GM19025 (cell line): ENCODE measurements at regions not wholly inside any gene's neighbourhood (a gene's known extent, or its start where the extent isn't known, plus 50 kb on each side); places are given as distances from the start of the nearest gene placed in this dataset.

Experiments
- ATAC-seq: cut with Tn5 transposase; IDR thresholded peaks from one replicate; pipeline ENCODE4 v1.9.1; 2021; ENCODE audit warnings: mild to moderate bottlenecking, low read depth, moderate library complexity; ENCODE audit not compliant: unreplicated experiment

DNA sequence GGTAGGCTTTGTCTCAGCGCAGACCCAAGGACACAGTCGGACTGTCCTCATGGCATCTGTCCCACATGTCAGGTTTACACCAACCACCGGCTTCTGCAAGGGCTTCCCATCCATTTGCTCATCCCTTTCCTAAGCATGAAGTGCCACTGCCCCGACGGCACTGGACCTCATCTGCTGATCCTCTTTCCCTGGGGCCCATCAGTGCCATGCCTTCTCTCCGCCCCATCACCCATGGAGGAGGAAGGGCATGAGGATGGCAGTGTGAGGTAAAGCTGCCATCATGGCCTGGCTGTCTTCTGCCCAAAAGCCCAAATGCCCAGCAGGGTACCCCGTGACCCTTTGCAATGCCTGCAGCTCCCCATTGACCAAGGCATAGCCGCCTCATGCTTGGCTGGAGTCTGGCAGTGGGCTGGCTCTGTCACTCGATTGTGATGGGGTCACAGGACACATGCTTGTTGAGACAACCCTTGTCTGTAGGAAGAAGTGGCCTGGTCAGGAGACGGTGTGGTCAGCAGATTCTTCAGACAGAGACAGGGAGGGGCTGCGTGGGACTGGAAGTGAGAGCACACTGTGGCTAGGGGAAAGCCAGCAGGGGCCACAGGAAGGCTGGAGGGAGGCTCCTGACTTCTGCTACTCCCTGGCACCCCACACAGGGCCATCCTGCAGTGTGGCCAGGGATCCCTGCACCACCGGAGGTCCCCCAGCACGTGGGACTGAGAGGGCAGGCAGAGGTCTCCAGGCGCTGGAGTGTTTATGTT lies 493.7 kb upstream of the HS6ST1 start:
- no peak for ATAC-seq

DNA sequence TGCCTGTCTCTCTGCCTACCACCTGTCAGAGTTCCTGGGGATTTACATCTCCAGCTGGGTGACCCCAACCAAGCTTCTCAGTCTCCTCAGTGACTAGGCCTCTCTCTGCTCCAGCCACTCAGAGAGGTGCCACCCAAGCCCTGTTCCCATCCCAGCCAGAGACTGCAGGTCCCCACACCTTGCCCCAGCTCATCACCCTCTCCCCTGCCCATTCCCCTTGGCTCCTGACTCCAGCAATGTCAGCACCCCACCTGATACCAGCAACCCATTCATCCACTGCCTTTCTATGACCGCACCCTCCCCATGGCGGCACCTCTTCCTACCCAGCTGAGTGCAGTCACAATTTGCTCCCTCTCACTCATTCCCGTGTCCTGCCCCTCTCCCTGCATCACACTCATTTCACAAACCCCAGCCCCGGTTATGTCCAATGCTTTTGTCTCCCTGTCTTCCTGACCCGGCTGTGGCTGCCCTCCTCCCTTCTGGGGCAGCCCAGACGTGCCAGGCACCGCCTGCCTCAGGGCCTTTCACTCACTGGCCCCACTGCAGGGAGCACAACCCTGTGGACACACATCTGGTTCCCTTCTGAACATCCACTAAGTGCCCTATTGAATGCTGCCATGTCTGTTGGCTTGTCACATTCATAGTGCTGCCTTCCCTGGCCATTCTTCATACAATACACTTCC lies 494.8 kb upstream of the HS6ST1 start:
- ATAC-seq, result no peak

DNA sequence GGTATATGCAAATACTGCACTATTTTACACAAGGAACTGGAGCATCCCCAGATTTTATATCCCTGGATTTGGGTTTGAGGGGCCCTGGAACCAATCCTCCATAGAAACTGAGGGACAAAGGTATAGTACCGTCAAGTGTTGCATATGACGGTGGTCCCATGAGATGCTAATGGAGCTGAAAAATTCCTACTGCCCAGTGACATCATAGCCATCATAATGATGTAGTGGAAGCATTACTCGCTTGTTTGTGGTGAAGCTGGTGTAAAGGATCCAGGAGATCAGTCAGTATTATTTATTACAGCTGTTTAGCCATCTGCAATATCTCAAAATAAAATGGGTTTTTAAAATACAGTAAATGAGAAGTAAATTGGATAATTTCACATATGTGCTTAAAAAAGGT lies 496.6 kb upstream of the HS6ST1 start:
- ATAC-seq, result no peak

DNA sequence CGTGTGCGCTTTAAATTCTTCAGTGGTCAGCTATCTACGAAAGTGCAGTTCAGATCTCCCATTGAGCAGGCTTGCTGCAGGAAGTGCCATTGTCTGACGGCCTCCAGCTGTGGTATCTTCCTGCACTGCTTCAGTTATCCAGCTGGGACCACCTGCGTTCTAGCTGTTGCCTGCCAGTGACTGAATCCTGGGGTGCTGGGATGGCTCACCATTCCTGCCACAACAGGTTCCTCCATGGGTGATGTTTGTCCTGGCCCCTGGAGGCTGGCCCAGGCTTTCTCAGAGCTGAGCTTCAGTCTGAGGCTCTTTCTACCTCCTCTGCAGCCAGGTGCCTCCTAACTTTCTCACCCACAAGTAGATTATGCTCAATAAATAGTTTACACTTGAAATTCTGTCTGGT lies 498.5 kb upstream of the HS6ST1 start:
- ATAC-seq, result no peak

DNA sequence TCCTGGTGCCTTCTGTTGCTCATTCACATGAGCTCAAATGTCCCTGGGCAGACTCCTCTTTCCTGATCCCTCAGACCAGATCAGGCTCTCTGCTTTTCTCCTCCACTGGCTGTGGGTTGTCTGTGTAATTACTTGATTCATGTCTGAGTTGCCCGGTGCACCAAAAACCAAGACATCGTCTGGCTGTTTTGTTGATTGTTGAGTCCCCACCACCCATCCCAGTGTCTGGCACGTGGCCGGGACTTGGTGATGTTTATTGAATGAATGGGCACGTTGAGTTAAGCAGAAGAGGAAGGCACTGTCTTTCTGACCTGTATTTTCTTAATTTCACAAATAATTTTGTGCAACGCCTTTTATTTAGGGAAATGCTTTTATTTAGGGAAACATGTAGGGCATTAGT lies 499.1 kb upstream of the HS6ST1 start:
- no peak for ATAC-seq

DNA sequence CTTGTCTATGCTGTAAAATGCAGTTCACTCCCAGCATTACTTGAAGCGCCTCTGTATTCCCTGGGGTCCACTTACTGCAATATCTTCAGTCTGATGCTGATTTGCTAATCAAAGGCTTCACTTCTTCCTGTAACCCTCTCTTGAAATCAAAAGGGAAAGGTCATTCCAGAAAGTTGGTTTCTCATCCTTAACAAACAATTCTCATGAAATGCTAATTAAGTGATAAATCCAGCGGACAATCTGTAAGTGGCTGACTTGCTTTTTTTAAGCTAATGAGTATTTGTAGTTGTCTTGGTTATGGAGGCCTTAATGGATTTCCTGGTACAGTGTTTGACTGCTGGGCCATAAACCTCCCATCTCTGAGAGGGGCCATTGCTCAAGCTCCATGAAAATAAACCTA lies 499.6 kb upstream of the HS6ST1 start:
- no peak for ATAC-seq

DNA sequence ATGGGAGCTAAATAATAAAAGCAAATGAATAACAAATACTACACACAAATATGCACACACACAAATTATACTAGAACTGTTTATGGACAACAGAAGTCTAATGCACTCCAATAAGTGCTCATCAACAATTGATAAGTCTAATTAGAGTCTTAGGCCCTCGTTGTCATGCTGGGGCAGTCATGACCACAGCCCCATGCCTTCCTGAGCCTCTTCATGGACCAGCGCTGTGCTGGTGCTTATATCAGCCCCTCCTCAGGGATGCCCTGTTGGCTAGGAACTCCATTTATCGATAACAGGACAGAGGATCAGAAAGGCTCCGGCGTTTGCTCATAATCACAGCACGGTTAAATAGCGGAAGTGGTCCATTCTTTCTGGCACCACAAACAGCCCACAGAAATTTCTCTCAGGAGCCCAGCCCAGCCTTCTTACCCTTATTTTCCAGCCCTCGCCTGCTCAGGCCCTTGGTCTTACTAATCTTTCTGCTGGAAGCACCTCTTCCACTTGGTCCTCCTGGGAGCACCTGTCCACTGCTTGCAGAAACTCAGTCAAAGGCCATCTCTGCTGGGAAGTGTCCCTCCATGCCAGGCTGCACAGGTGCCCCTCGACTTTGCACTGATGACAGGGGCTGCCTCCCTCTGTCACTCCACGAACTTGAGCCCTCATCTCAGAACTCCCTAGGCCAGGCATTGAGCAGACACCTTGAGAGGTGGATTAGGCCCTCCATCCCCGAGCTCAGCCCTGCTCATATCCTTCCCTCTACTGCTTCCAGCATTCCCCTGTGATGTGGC lies 500.2 kb upstream of the HS6ST1 start:
- no peak for ATAC-seq

DNA sequence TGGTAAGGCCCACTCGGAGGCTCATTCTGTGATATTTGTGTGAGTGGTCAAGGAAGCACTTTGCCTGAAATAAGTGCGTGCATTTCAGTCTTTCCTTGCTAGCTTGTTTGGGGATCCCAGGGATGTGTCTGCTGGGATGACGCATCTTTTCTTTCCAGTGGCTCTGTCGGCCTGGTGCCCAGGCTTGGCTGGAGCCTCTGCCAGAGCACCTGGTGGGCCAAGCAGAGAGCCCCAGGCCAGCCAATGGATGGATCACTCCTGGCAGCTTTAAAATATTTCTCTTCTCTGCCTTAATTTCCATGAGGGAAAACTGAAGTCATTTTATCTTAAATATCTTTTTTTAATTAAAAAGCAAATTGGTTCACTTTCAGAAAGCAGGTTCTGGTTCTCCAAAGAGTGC lies 501.8 kb upstream of the HS6ST1 start:
- no peak for ATAC-seq

DNA sequence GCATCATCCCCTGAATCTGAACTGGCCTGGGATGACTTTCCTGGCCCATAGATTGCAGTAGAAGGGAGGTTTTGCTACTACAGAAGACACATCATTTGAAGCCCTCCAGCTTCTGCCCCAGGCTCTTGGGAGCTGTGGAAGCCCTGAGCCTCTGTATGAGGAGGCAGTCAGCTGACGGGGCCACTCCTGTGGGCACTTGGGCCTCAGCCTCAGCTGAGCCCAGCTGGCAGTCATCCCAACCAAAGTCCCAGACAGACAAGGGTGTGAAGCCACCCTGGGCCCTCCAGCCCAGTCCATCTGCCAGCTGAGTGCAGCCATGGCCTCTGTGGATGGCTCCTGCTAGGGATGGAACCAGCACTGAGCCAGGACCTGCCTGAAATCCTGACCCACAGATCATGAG lies 502.3 kb upstream of the HS6ST1 start:
- ATAC-seq, result no peak

DNA sequence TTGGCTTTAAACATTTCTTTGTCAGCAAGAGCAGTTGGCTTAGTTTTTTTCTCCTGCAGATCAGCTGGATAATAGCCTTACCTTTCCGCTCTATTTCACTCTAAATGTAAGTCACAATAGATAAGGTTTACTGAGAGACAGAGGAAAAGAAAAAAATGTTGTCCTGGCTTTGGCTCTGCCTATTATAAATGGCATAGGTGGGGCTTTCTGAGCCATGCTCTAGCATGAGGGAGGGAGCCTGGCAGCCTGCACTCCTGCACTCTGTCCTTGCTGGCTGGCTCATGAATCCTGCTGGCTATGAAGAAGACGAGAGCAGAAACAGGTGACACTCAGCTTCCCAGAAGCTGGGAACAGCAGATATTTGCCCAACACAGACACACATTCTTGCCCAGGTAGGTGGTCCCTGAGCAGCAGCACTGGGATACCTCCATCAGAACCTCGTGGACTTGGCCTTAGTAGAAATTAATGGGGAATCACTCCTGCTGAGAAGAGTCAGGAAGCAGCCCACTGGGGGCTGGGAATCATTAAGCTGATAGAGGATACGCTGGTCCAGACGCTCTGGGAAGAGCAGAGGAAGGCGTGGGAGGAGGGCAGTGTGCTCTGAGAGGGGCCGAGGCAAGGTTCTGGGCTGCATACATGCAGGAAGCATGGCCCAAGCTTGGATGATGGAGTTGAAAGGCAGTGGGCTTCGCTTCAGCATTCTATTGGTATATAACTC lies 514.4 kb upstream of the HS6ST1 start:
- ATAC-seq, result no peak

DNA sequence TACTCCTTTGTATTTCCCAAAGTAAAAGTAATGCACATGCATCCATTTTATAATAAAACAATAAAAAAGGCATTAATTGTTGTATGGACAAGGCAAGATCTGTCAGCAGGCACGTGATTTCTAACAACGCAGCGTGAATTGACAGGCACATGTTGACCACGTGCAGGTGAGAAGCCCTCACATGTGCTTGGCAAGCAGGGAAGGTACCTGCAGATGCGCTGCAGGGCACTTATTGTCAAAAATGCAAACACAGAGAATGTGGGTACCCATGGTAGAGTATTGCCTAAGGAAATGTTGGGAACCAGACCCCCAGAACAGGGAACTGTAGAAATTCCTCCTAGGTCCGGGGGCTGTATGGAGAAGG lies 515.0 kb upstream of the HS6ST1 start:
- no peak for ATAC-seq

DNA sequence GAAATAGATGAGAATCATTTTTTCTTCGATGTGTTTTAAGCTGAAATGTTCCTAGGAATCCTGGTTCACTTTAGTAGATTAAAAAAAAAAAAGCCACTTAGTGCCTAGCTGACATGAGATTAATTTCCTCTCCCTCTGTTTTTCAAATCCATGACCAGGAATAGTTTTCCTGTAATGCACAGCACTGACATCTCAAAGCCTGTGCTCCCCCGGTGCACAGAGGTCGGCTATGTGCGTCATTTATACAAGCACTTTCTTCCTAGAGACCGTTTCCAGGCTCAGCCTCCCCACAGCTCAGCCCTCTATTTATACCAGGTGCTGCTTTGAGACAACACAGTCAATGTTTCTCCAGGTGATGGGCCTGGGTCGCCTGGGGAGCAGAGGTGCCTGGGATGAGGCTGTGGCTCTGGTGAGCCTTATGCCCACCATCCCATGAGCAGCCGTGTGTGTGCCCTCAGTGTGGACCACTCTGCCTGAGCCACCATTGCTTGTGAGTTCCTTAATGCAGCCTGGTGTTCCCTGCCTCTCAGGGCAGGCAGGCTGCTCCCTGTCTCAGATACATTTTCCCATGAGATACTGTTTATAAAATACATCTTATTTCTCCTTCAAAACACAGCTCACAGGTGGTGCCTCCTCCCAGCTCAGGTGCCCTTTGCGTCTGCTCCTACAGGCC lies 515.7 kb upstream of the HS6ST1 start:
- no peak for ATAC-seq

DNA sequence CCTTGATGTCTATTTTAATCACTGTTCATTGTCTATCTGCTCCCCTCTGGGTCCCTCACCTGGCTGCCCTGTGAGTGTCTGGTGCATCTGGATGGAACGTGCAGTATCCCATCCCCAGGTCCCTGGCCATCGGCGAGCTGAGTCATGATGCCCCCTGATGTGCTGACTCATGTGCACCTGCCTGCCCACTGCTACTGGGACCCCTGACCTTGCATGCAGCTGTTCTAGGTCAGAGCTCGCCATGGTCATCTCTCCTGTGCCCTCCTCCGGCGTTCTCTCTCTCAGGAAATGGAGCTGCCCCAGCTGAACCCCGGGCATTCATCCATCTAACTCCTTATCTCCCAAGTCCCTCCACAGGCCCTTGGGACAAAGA lies 516.2 kb upstream of the HS6ST1 start:
- no peak for ATAC-seq

DNA sequence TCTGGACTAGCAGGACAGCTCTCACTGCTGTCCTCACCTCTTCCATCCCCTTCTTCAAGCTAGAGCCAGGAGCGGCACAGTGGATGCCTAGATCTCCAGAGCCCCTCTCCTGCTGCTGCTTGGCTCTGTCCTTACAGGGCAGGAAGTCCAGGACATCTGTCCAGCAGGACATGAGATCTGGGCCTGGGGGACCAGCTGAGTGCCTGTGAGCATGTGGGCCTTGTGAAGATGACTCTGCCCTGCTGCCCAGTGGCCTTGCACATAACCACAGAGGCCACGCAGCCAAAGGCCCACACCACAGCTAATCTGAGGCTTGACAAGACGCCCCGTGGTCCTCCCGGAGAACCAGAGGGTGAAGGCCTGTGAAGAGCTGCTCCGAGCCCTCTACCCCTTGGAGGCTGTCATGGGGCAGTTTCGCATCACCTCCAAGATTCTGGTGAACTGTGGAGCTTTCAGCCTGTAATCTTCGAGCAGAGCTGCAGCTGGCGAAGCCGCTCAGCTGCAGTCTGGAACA lies 516.7 kb upstream of the HS6ST1 start:
- ATAC-seq, result no peak

DNA sequence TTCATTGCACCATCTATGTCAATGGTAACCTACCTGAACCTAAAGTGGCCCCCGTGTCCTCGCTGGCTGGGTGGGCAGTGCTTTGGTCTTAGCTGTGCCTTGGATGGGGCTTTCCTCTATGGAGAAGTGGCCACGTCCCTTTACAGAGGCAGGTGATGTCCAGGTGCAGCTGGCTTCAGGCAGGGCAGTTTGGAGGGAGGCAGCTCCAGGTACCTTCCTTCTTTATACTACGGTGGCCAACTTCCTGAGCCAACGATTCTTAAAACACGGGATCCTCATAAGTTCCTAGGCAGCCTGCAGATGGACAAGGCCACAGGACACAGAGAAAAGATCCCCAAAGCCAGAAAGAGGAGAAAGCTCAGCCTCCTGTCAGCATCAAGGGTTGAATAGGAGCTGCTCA lies 517.3 kb upstream of the HS6ST1 start:
- ATAC-seq, result no peak

DNA sequence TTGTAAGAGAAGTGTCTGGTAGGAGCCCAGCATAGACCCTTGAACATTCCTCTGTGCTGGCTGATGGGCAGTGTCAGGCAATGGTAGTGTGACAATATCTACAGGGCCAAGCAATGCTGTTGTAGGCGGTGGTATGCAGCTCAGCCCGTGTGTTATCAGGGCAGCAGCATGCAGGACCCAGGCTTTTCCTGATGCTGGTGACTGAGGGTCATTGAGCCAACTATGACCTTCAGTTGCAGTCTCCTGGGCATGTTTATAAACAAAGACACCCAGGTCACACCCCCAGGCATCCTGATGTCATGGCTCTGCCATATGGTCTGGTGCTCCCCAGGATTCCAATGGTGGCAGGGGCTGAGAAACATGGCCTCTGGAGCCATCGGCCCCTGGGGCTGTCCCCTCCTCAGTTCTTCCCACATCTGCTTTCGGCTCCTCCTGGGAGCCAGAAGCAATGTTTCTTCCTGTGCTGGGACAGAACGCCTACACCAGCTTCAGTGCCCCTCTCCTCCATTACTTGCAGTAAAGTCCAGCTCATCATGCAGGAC lies 518.0 kb upstream of the HS6ST1 start:
- ATAC-seq, result no peak

DNA sequence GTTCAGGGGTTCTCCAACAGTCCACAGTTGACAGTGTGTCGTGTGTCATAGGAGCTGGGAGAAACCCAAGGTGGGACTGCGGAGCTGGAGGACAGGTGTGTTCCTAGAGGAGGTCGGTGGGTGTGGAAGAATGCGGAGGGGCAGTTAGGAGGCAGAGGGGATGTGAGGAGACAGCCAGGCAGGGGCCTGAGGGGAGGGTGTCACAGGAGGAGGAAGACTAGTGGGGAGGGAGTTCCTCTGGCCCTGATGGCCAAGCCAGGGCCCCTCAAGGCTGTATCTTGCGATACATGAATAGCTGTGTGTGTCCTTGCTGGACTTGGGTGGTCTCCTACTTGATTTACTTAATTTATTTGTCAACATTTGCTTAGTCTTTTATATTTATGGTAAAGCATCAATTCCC lies 519.6 kb upstream of the HS6ST1 start:
- no peak for ATAC-seq

DNA sequence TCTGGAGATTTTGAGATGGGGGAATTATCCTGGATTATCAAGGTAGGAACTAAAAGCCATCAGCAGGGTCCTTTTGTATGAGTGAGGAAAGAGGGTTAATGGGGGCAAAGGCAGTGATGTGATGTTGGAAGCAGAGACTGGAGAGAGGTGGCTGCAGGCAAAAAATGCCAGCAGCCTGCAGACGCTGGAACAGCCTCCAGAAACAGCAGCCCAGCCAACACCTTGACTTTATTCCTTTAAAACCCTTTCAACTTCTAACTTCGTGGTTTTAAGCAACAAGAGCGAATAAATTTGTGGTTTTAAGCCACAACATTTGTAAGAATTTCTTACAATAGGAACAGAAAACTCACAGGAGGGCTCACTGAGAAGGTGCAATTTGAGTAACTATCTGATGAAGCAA lies 523.1 kb upstream of the HS6ST1 start:
- ATAC-seq, result no peak

DNA sequence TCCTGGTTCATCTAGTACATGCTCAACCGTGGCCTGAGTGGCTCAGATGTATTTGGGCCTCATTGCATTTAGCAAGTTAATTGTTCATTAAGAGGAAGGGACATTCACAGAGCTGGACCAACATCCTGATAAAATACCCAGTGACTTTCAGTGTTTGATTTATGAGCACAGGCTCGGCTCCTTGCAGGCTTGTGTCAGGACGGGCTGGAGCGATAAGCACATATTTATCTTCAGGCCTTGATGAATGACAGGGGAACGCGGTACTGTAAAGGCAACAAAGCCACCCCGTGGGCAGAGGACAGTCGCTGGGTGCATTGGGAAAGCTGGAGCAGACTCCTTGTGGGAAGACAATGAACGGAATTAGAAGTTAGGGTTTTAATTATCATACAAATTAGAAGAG lies 548.6 kb upstream of the HS6ST1 start:
- ATAC-seq, result no peak
